ENCODE measurements at regions not wholly inside any gene's neighbourhood (a gene's known extent, or its start where the extent isn't known, plus 50 kb on each side); places are given as distances from the start of the nearest gene placed in this dataset.

GRCh38 chr18:51361130-51361860 lies 163.8 kb upstream of the MEX3C start:
- no peak overlapping the region for H3K27ac ChIP-seq (ENCODE audit: low read length)
- peak overlapping the region; percentile 14; the same call in 1 of the 2 replicates for H2AFZ ChIP-seq (ENCODE audit: low read depth, low read length)
- no peaks in the 10 kb centered on the region for H3K9me3 ChIP-seq (ENCODE audit: insufficient read depth, low read length)
- H3K9ac ChIP-seq (ENCODE audit: low read length), result no peak overlapping the region
- H3K36me3 ChIP-seq (replicated peaks; ENCODE audit: low read depth, low read length), result no peaks in the 10 kb centered on the region
- H3K4me2 ChIP-seq (ENCODE audit: low read length), result no peak overlapping the region
- TF ChIP-seq EZH2phosphoT487 (IDR thresholded peaks at IDR 0.05; ENCODE audit: low read depth) (no peak), CTCF (IDR thresholded peaks at IDR 0.05; ENCODE audit: low read depth, low read length) (no peak)
- no peaks in the 10 kb centered on the region for H4K20me1 ChIP-seq (ENCODE audit: insufficient read depth, low read length)
- no peak overlapping the region for H3K4me3 ChIP-seq (ENCODE audit: low read length)
- H3K79me2 ChIP-seq (ENCODE audit: low read length), result no peaks in the 10 kb centered on the region
- H3K27me3 ChIP-seq (ENCODE audit: low read depth, low read length), result no peaks in the 10 kb centered on the region
- no peaks in the 10 kb centered on the region for H3K4me1 ChIP-seq (ENCODE audit: low read length)

- H3K36me3 ChIP-seq (replicated peaks; ENCODE audit: low read depth, low read length), result no peaks in the 10 kb centered on the region
- no peak overlapping the region for H3K4me2 ChIP-seq (ENCODE audit: low read length)
- no peaks in the 10 kb centered on the region for H3K27me3 ChIP-seq (ENCODE audit: low read depth, low read length)
- no peaks in the 10 kb centered on the region for H3K9me3 ChIP-seq (ENCODE audit: insufficient read depth, low read length)
- no peak overlapping the region for H3K4me3 ChIP-seq (ENCODE audit: low read length)
- no peak overlapping the region for H2AFZ ChIP-seq (ENCODE audit: low read depth, low read length)
- no peaks in the 10 kb centered on the region for H4K20me1 ChIP-seq (ENCODE audit: insufficient read depth, low read length)
- no peaks in the 10 kb centered on the region for H3K4me1 ChIP-seq (ENCODE audit: low read length)
- TF ChIP-seq CTCF (IDR thresholded peaks at IDR 0.05; ENCODE audit: low read depth, low read length), result no peak
- TF ChIP-seq EZH2phosphoT487 (IDR thresholded peaks at IDR 0.05; ENCODE audit: low read depth), result no peak
- H3K27ac ChIP-seq (ENCODE audit: low read length), result no peak overlapping the region
- H3K9ac ChIP-seq (ENCODE audit: low read length), result no peak overlapping the region
- no peaks in the 10 kb centered on the region for H3K79me2 ChIP-seq (ENCODE audit: low read length)
Observed at GRCh38 chr18:51363384-51363783, 165.9 kb upstream of the MEX3C start.

GRCh38 chr18:51370996-51371395 lies 173.5 kb upstream of the MEX3C start:
- Histone ChIP-seq H3K9ac (ENCODE audit: low read length) (no peak overlapping the region), H3K79me2 (ENCODE audit: low read length) (no peaks in the 10 kb centered on the region), H3K36me3 (replicated peaks; ENCODE audit: low read depth, low read length) (no peaks in the 10 kb centered on the region), H3K4me3 (ENCODE audit: low read length) (no peak overlapping the region), H3K27ac (ENCODE audit: low read length) (no peak overlapping the region), H3K4me2 (ENCODE audit: low read length) (no peak overlapping the region), H3K4me1 (ENCODE audit: low read length) (peaks cover 9% of the 10 kb centered on the region), H2AFZ (ENCODE audit: low read depth, low read length) (no peak overlapping the region), H3K9me3 (ENCODE audit: insufficient read depth, low read length) (peaks cover 4% of the 10 kb centered on the region; the same call in 1 of the 2 replicates), H3K27me3 (ENCODE audit: low read depth, low read length) (no peaks in the 10 kb centered on the region), H4K20me1 (ENCODE audit: insufficient read depth, low read length) (no peaks in the 10 kb centered on the region)
- TF ChIP-seq CTCF (IDR thresholded peaks at IDR 0.05; ENCODE audit: low read depth, low read length) (no peak), EZH2phosphoT487 (IDR thresholded peaks at IDR 0.05; ENCODE audit: low read depth) (no peak)

GRCh38 chr18:51371929-51372328 lies 174.4 kb upstream of the MEX3C start:
- Histone ChIP-seq H3K79me2 (ENCODE audit: low read length) (no peaks in the 10 kb centered on the region), H2AFZ (ENCODE audit: low read depth, low read length) (no peak overlapping the region), H3K36me3 (replicated peaks; ENCODE audit: low read depth, low read length) (no peaks in the 10 kb centered on the region), H3K9me3 (ENCODE audit: insufficient read depth, low read length) (peaks cover 4% of the 10 kb centered on the region; the same call in 1 of the 2 replicates), H3K27me3 (ENCODE audit: low read depth, low read length) (no peaks in the 10 kb centered on the region), H3K27ac (ENCODE audit: low read length) (no peak overlapping the region), H3K4me1 (ENCODE audit: low read length) (peaks cover 9% of the 10 kb centered on the region), H3K9ac (ENCODE audit: low read length) (no peak overlapping the region), H4K20me1 (ENCODE audit: insufficient read depth, low read length) (no peaks in the 10 kb centered on the region), H3K4me2 (ENCODE audit: low read length) (no peak overlapping the region), H3K4me3 (ENCODE audit: low read length) (no peak overlapping the region)
- TF ChIP-seq EZH2phosphoT487 (IDR thresholded peaks at IDR 0.05; ENCODE audit: low read depth), result no peak
- TF ChIP-seq CTCF (IDR thresholded peaks at IDR 0.05; ENCODE audit: low read depth, low read length), result no peak
